KMS-11 (cell line): ENCODE measurements at regions not wholly inside any gene's neighbourhood (a gene's known extent, or its start where the extent isn't known, plus 50 kb on each side); places are given as distances from the start of the nearest gene placed in this dataset.

Source experiments
- H2AFZ ChIP-seq: fragments of 200-600 bp; sonication (generic); 2 replicates; pipeline ENCODE4 v1.6.1; 2016; ENCODE audit warnings: antibody characterized with exemption, mixed run types, low read depth
- H3K27ac ChIP-seq: fragments of 200-600 bp; sonication (generic); 2 replicates; pipeline ENCODE4 v1.6.1; 2016; ENCODE audit warnings: mild to moderate bottlenecking, mixed run types
- H3K27me3 ChIP-seq: fragments of 200-600 bp; sonication (generic); 2 replicates; pipeline ENCODE4 v1.6.1; 2017; ENCODE audit warnings: mild to moderate bottlenecking, low read depth, mixed run types, moderate library complexity; ENCODE audit not compliant: insufficient read depth
- H3K36me3 ChIP-seq: fragments of 200-600 bp; sonication (generic); 2 replicates; pipeline ENCODE4 v1.6.1; 2017; ENCODE audit warnings: mild to moderate bottlenecking, mixed run types; ENCODE audit not compliant: insufficient read depth
- H3K4me1 ChIP-seq: fragments of 200-600 bp; sonication (generic); 2 replicates; pipeline ENCODE4 v1.6.1; 2016; ENCODE audit warnings: mild to moderate bottlenecking, low read depth, mixed run types; ENCODE audit not compliant: poor library complexity, severe bottlenecking
- H3K4me2 ChIP-seq: fragments of 200-600 bp; sonication (generic); 2 replicates; pipeline ENCODE4 v1.7.0; 2016; ENCODE audit warnings: mild to moderate bottlenecking, mixed run types
- H3K4me3 ChIP-seq: fragments of 200-600 bp; sonication (generic); IDR thresholded peaks from 2 replicates; pipeline ENCODE4 v1.6.1; 2017; ENCODE audit warnings: low read depth, low read length, mixed read lengths; ENCODE audit not compliant: insufficient read depth
- H3K79me2 ChIP-seq: fragments of 200-600 bp; sonication (generic); 2 replicates; pipeline ENCODE4 v1.6.1; 2016; ENCODE audit warnings: low read depth, mixed run types; ENCODE audit not compliant: insufficient read depth
- H3K9ac ChIP-seq: fragments of 200-600 bp; sonication (generic); 2 replicates; pipeline ENCODE4 v1.6.1; 2016; ENCODE audit warnings: mild to moderate bottlenecking, mixed run types
- H4K20me1 ChIP-seq: fragments of 200-600 bp; sonication (generic); 2 replicates; pipeline ENCODE4 v1.6.1; 2016; ENCODE audit warnings: mild to moderate bottlenecking, mixed run types; ENCODE audit not compliant: insufficient read depth
- CTCF ChIP-seq: fragments of 200-600 bp; sonication (generic); conservative IDR thresholded peaks from 2 replicates; pipeline ENCODE4 v1.6.1; 2017; ENCODE audit warnings: low read depth, mild to moderate bottlenecking, antibody characterized with exemption, low read length, moderate library complexity, mixed read lengths

- Histone ChIP-seq H4K20me1 (no peaks in the 10 kb centered on the region), H3K27ac (no peak overlapping the region), H3K4me3 (no peak overlapping the region), H3K9ac (no peak overlapping the region), H3K4me2 (no peak overlapping the region), H3K79me2 (no peaks in the 10 kb centered on the region), H2AFZ (no peak overlapping the region), H3K4me1 (no peaks in the 10 kb centered on the region), H3K27me3 (no peaks in the 10 kb centered on the region), H3K36me3 (no peaks in the 10 kb centered on the region)
- TF ChIP-seq CTCF, result no peak
Measured at GRCh38 chr1:81430236-81430938, 370.3 kb upstream of the ADGRL2 start.

DNA sequence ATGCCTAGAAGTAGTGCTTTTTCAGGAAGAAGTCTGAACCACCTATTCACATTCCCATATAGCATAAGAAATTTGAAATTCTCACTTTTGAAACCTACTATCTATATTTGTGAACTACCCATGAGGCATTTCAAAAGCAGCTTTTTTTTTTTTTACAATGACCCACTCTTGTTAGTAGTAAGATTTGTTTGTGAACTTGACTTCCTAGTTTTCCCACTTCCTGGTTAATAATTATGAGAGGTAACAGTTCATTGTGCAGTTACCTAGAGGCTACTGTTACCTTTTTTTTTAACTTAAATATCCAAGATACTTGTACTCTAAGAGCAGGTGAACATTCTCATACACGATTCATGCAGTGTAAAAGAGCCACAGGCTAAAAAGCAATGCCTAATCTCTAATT lies 371.7 kb upstream of the ADGRL2 start:
- H3K36me3 ChIP-seq, result no peaks in the 10 kb centered on the region
- no peaks in the 10 kb centered on the region for H3K79me2 ChIP-seq
- H3K4me3 ChIP-seq, result no peak overlapping the region
- H3K27me3 ChIP-seq, result no peaks in the 10 kb centered on the region
- no peaks in the 10 kb centered on the region for H3K4me1 ChIP-seq
- no peak overlapping the region for H2AFZ ChIP-seq
- H3K9ac ChIP-seq, result no peak overlapping the region
- TF ChIP-seq CTCF, result no peak
- no peak overlapping the region for H3K4me2 ChIP-seq
- H4K20me1 ChIP-seq, result no peaks in the 10 kb centered on the region
- H3K27ac ChIP-seq, result no peak overlapping the region

GRCh38 chr1:81424816-81425215 lies 375.9 kb upstream of the ADGRL2 start:
- Histone ChIP-seq H3K79me2 (no peaks in the 10 kb centered on the region), H3K9ac (no peak overlapping the region), H4K20me1 (no peaks in the 10 kb centered on the region), H2AFZ (no peak overlapping the region), H3K4me1 (peaks cover 8% of the 10 kb centered on the region), H3K4me2 (no peak overlapping the region), H3K27ac (no peak overlapping the region), H3K36me3 (no peaks in the 10 kb centered on the region), H3K4me3 (no peak overlapping the region), H3K27me3 (no peaks in the 10 kb centered on the region)
- no peak for TF ChIP-seq CTCF

DNA sequence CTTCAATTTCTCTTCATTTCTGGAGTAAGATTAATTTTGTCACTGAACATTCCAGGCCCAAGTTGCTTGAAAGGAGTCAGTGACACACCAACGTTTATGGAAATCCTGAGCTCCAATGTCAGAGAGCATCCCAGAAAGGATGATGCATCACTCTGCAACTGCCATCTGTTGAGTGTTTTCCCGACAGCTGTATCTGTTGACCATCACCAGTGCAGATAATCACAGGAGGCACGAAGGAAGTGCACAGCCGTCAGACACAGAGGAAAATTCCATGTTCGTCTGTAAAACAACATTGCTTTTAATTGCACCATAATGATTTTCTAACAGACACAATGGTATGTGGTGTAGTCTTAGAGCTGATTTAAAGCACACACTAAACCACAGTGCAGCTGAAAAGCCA lies 376.7 kb upstream of the ADGRL2 start:
- no peak for TF ChIP-seq CTCF
- H3K4me3 ChIP-seq, result no peak overlapping the region
- no peak overlapping the region for H3K9ac ChIP-seq
- no peaks in the 10 kb centered on the region for H4K20me1 ChIP-seq
- H3K36me3 ChIP-seq, result no peaks in the 10 kb centered on the region
- H3K4me1 ChIP-seq, result peaks cover 8% of the 10 kb centered on the region
- no peak overlapping the region for H3K4me2 ChIP-seq
- H3K27me3 ChIP-seq, result no peaks in the 10 kb centered on the region
- H3K79me2 ChIP-seq, result no peaks in the 10 kb centered on the region
- H3K27ac ChIP-seq, result no peak overlapping the region
- no peak overlapping the region for H2AFZ ChIP-seq
